M059J (cell line): ENCODE measurements at regions not wholly inside any gene's neighbourhood (a gene's known extent, or its start where the extent isn't known, plus 50 kb on each side); places are given as distances from the start of the nearest gene placed in this dataset.
"Not testable (repeated sequence)": the region's sequence is repeated elsewhere in the genome, so short reads cannot be mapped to it uniquely, and the experiment has no call there.

ENCODE experiments used
- DNase-seq: peaks from one replicate; pipeline ENCODE4 v3.0.0-alpha.2; 2012; ENCODE audit warnings: low read depth

GRCh38 chr1:60740154-60740553 is 342.2 kb upstream of the NFIA start:
- no peak for DNase-seq

GRCh38 chr1:60739729-60740128 is 342.6 kb upstream of the NFIA start:
- no peak for DNase-seq

GRCh38 chr1:60732977-60733401 is 349.4 kb upstream of the NFIA start:
- no peak for DNase-seq

GRCh38 chr1:60731321-60731720 is 351.0 kb upstream of the NFIA start:
- no peak for DNase-seq

GRCh38 chr1:60727552-60727951 is 354.8 kb upstream of the NFIA start:
- peak; percentile 10 for DNase-seq

- DNase-seq = no peak
Observed at GRCh38 chr1:60716472-60716871, 365.9 kb upstream of the NFIA start.

- no peak for DNase-seq
Observed at GRCh38 chr1:60715970-60716369, 366.4 kb upstream of the NFIA start.

GRCh38 chr1:60709426-60709825 is 372.9 kb upstream of the NFIA start:
- no peak for DNase-seq

- DNase-seq = no peak
Observed at GRCh38 chr1:60705026-60705425, 377.3 kb upstream of the NFIA start.

- DNase-seq = no peak
Observed at GRCh38 chr1:60703155-60703554, 379.2 kb upstream of the NFIA start.

GRCh38 chr1:60699325-60699724 is 383.0 kb upstream of the NFIA start:
- DNase-seq = no peak

GRCh38 chr1:60697204-60697994 is 385.0 kb upstream of the NFIA start:
- no peak for DNase-seq

GRCh38 chr1:60696512-60696911 is 385.8 kb upstream of the NFIA start:
- no peak for DNase-seq

- DNase-seq = no peak
Observed at GRCh38 chr1:60695716-60696171, 386.6 kb upstream of the NFIA start.

- no peak for DNase-seq
Observed at GRCh38 chr1:60694980-60695379, 387.4 kb upstream of the NFIA start.

GRCh38 chr1:60692031-60692430 is 390.3 kb upstream of the NFIA start:
- no peak for DNase-seq

GRCh38 chr1:60688221-60688620 is 394.1 kb upstream of the NFIA start:
- DNase-seq = not testable (repeated sequence)

GRCh38 chr1:60681095-60681860 is 401.1 kb upstream of the NFIA start:
- DNase-seq = no peak

- DNase-seq = no peak
Observed at GRCh38 chr1:60679524-60680375, 402.6 kb upstream of the NFIA start.

- no peak for DNase-seq
Observed at GRCh38 chr1:60678802-60679201, 403.6 kb upstream of the NFIA start.

- DNase-seq = no peak
Observed at GRCh38 chr1:60678391-60678790, 404.0 kb upstream of the NFIA start.

- DNase-seq = no peak
Observed at GRCh38 chr1:60672449-60672848, 409.9 kb upstream of the NFIA start.
